ENCODE measurements at regions not wholly inside any gene's neighbourhood (a gene's known extent, or its start where the extent isn't known, plus 50 kb on each side); places are given as distances from the start of the nearest gene placed in this dataset.

DNA sequence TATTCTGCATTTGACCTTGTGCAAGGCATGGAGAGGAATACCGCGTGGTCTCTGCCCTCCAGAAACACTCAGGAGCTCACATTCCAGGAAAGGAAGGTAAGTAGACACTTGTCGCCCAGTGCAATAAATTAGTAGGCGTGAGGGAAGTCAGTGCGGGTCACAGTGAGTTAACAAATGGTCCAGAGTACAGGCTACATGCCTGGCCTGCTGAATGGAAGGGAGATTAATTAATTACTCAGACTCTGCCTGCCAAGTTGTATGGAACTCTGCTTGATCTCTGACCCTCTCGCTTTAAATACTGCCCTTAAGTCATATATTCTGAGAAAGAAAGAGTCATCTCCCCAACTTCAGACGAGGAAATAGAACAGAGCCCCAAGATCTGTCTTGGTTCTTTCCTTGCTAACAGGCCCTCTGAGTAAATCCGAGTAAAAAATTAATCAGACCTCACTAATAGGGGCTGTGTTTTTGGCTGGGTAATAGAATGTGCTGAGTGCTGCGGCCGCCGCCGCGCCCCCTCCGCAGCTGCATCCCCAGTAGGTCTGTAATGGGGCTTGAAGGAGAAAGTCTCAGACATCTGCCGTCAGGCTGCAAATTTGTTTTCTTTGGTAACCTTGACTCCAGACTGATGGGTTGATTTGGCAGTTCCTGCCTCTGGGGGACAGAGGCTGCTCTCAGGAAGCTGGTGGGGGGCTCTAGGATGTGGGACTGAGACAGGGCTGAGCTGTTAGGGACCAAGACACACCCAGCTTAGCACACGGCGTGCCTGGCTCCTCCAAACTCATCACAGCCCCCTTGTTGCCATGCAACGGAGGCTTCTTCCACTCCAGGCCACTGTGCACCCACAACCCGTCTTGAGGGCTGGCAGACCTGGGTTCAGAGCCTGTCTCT is 144.4 kb downstream of the NSG2 start:
- no peak for DNase-seq (ENCODE audit: low read depth in 2 of 2, low spot score in 1 of 2)

- DNase-seq (ENCODE audit: low read depth in 2 of 2, low spot score in 1 of 2) = no peak
Observed at GRCh38 chr5:174191076-174191475, 145.6 kb downstream of the NSG2 start.

- no peak for DNase-seq (ENCODE audit: low read depth in 2 of 2, low spot score in 1 of 2)
Observed at GRCh38 chr5:174191850-174192655, 146.5 kb downstream of the NSG2 start.

DNA sequence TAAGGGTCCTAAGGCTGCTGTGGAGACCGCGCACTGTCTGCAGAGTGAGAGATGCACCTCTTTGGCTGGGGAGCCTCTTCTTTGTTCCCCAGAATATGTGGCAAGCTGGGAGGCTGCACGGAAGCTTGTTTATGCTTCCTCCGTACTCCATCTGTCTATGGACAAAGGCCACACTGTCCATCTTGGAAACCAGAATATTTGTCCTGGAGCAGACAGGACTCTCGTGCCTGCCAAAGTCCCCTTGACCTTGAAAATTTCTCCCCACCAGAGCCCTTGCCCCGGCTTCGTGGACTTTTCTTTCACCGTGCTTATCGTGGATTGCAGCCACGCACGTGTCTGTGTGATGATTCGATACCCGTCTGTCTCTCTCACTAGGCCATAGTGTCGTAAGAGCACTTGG is 147.4 kb downstream of the NSG2 start:
- DNase-seq (ENCODE audit: low read depth in 2 of 2, low spot score in 1 of 2) = no peak

DNA sequence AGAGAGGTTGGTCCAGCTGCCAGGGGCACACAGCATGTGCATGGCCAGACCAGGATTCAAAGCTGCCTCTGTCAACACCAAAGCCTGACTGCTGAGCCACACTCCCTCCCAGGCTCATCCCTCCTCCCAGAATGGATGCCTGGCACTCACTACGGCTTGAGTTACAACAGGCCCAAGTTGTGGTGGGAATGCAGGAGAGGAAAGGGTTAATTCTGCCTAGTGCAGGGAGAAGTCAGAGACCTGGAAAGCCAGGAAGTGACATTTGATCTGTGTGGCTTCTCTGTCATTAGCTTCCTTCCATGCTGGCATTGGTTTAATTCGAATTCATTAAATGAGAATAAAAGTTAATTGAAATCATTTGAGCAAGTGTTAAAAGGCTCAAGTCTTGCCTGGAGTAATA is 150.0 kb downstream of the NSG2 start:
- no peak for DNase-seq (ENCODE audit: low read depth in 2 of 2, low spot score in 1 of 2)

- no peak for DNase-seq (ENCODE audit: low read depth in 2 of 2, low spot score in 1 of 2)
Observed at GRCh38 chr5:174197929-174198328, 152.4 kb downstream of the NSG2 start.

- no peak for DNase-seq (ENCODE audit: low read depth in 2 of 2, low spot score in 1 of 2)
Observed at GRCh38 chr5:174198541-174198940, 153.0 kb downstream of the NSG2 start.

DNA sequence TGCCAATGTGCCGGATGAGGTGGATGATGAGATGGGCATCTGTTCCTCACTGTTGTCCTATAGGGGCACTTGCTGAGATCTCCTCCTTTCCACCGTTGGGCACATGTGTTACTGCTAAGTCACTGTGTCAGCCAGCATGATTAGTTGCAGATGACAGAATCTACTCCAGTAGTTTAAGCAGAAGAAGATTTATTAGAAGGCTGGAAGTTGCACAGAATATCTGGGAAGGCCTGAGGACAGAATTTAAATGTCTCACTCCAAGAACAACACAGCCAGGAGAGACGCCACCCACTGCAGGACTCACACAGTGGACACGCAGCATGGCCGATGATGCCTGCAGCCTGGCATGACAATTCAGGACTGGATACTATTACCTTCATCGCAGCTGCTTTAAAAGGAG is 157.5 kb downstream of the NSG2 start:
- no peak for DNase-seq (ENCODE audit: low read depth in 2 of 2, low spot score in 1 of 2)

DNA sequence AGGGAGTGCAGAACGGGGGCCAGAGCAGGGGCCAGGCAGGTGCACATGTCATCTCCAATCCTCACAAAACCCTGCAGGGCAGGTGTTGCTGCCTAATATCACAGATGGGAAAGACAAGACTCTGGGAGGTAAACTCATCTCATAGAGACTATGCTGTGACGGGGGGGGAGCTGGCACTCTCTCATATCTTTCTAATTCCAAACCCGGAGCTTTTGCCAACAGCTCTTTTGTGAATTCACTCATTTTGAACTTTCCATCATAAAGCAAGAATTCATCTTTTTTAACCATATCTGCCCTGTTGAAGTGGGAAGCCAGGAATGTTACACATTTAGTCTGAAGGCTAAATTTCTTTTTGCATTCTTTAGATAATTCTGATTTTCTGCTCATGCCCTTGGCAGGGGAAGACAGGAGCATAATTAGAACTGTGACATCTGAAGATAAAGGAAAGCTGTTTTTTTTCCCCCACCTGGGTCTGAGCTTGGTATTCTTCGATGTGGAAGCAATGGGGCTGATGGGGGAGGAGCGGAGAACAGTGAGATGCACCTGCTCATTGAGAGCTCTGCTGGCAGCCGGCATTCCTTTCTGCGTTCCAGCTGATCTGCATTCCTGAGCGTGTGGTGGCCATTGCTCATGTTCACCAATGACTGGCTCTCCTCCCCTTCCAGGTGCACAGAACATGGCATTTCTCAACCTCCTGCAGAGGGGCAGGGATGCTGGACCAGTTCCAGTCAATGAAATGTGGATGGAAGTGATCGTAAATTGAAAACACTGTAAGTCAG is 159.2 kb downstream of the NSG2 start:
- DNase-seq (ENCODE audit: low read depth in 2 of 2, low spot score in 1 of 2) = no peak

DNA sequence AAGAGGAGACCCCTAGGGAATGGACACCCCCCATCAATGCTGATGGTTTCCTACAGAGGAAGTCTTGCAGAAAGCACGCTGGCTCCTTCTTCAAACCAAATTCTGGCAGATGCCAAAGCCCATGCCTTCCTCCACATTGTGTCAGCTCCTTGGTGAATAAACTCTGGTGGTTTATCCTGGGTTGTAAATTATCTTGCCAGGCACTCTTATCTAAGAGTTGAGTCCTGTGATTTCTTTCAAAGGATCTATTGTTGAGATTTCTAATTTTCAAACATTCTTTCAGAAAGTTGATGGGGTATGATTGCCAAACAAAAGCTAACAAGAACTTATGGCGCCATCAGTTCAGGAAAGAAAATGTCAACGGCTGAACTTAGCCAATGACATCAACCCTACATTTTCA is 160.4 kb downstream of the NSG2 start:
- DNase-seq (ENCODE audit: low read depth in 2 of 2, low spot score in 1 of 2) = no peak

DNA sequence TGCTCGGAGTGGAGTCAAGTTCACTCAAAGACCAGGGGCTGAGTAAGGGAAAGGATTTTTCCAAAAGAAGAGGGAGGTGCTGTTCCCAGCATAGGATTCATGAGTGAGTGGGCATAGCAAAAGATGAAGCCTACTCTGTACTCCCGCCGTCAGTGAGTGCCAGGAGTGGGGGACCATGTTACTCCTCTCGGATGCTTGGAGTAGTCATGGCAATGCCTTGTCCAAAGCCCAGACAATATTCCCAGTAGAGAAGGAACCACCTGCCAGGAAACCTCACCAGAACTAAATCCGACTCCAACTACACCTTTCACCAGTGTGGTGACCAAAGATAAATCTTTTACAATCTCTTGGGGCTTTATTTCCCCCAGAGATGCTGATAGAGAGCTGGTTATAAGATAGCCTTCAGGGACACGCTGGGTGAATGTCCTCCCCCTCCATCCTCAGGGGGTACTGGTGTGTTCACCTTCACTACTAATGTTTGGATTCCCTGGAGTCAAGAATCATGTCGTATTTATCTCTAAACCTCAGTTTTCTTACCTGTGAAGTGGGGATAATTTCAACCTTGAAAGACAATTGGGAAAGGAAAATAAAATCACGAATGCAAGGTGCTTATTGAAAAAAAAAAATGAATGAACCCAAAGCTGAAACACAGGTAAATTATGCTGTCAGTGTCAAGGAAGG is 165.2 kb downstream of the NSG2 start:
- no peak for DNase-seq (ENCODE audit: low read depth in 2 of 2, low spot score in 1 of 2)

DNA sequence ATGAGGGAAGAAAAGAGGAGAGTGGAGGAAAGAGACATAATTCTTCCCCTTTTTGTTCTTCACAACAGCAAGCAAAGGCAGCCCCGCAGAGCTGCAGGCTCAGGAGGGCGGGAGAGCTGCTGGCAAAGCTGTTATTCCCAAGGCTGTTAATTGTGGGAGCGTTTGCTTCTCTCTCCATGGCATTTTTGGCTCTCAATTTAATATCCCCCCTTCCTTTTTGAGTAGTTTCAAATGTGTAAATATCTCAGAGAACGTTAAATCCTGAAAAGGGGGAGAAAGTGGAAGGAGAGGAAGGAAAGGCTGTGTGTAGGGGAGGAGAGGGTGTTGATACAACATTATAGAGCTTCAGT is 165.7 kb downstream of the NSG2 start:
- no peak for DNase-seq (ENCODE audit: low read depth in 2 of 2, low spot score in 1 of 2)

DNA sequence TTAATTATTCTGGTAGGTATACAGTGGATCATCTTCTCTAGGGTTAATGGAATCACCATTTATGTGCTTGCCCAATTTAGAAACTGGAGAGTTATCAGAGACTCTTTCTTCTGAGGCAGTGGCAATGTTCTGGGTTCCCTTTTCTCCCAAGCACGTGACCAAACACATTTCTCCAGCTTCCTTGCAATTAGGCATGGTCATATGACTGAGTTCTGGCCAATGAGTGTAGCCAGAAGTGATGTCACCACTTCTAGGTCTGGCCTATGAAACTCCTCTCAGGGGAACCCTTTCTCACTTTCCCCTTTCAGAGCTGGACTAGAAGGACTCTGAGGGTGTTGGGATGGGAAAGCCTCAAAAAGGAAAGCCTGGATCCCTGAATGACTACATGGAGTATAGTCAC is 172.0 kb downstream of the NSG2 start:
- no peak for DNase-seq (ENCODE audit: low read depth in 2 of 2, low spot score in 1 of 2)

- no peak for DNase-seq (ENCODE audit: low read depth in 2 of 2, low spot score in 1 of 2)
Observed at GRCh38 chr5:174218162-174218561, 172.7 kb downstream of the NSG2 start.

DNA sequence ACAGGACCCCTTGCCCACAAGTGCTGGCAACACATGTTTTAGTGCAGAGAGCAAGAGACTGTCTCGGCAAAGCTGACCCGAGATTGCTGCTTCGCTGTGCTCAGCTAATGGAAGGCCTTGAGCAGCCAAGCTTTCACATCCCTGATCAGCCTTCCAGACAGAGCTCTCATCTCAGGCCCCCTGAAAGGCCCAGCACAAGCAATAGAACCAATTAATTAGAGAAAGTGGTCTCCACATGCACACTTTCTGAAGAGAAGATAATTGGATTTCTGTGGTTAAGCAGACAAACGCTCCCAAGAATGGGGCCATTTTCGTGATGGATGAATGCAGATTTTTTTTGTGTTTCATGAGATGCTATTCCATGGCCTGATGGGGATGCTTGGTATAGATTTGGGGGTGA is 174.9 kb downstream of the NSG2 start:
- DNase-seq (ENCODE audit: low read depth in 2 of 2, low spot score in 1 of 2) = no peak

DNA sequence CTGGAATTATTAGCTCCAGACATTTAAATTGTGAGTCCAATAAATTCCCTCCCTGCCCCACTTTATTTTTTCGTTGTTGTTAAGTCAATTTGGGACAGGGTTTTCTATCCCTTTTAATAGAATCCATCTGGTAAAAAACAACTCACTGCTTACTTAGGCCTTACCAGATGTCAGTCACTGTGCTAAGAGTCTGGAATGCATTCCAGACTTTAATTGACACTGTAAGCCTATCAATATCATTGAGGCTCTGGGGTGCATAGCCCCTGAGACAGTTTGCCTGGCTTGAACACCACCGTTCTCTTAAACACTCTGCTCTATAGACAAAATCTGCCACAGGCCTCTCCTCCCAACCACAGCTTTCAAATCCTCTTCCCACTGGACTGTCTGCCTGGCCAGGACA is 175.9 kb downstream of the NSG2 start:
- no peak for DNase-seq (ENCODE audit: low read depth in 2 of 2, low spot score in 1 of 2)

DNA sequence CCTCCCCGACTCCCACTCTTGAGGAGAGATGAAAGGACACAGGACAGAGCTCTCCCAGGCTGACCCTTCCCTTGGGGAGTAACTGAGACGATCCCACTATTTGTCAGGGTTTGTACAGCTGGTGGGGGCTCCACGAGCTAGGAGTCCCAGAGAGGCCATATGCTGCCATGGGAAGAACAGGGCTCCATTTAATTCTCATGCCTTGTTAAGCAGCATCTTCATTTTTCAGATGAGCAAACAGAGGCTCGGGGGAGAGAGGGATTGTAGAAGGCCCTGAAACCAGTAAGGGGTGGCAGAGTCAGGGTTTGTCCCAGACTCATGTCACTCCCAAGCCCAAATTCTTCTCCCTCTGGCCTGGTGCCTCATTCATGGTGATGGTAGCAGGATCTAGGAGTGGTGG is 176.4 kb downstream of the NSG2 start:
- DNase-seq (ENCODE audit: low read depth in 2 of 2, low spot score in 1 of 2) = no peak

- no peak for DNase-seq (ENCODE audit: low read depth in 2 of 2, low spot score in 1 of 2)
Observed at GRCh38 chr5:174222891-174223290, 177.4 kb downstream of the NSG2 start.

DNA sequence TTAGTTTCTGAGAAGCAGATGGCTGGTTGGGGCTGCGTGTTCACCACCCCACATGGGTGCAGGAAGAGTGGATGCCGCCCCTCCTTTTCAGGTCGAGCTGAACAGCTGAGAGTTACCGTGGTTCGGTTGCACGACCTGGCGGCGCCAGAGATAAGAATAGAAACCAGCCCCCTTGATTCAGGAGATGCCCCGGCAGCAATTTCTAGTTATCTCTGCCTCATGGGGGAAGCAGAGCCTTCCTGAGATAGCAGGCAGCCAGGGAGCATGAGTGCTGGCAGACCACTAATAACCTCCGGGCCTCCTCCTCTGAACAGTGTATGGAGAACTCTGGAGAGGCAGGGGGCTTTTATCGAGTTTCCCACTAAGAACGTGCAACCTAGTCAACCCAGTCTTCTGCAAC is 177.8 kb downstream of the NSG2 start:
- no peak for DNase-seq (ENCODE audit: low read depth in 2 of 2, low spot score in 1 of 2)

GRCh38 chr5:174229068-174229467 is 183.6 kb downstream of the NSG2 start:
- DNase-seq (ENCODE audit: low read depth in 2 of 2, low spot score in 1 of 2) = no peak

All from stimulated activated CD8-positive, alpha-beta memory T cell treated with anti-CD3 and anti-CD28 coated beads, Interleukin-4, amount 100 ng/mL, for 1 hour (primary cell).